NCI-H1105 (cell line): ENCODE measurements at regions not wholly inside any gene's neighbourhood (a gene's known extent, or its start where the extent isn't known, plus 50 kb on each side); places are given as distances from the start of the nearest gene placed in this dataset.
"Not testable (repeated sequence)": the region's sequence is repeated elsewhere in the genome, so short reads cannot be mapped to it uniquely, and the experiment has no call there.

Experiments
- DNase-seq: peaks from one replicate; lab custom pipeline; 2025; lab: John Stamatoyannopoulos, UW

GRCh38 chr5:130331332-130331731, 427.1 kb downstream of the CHSY3 start:
- no peak for DNase-seq

DNA sequence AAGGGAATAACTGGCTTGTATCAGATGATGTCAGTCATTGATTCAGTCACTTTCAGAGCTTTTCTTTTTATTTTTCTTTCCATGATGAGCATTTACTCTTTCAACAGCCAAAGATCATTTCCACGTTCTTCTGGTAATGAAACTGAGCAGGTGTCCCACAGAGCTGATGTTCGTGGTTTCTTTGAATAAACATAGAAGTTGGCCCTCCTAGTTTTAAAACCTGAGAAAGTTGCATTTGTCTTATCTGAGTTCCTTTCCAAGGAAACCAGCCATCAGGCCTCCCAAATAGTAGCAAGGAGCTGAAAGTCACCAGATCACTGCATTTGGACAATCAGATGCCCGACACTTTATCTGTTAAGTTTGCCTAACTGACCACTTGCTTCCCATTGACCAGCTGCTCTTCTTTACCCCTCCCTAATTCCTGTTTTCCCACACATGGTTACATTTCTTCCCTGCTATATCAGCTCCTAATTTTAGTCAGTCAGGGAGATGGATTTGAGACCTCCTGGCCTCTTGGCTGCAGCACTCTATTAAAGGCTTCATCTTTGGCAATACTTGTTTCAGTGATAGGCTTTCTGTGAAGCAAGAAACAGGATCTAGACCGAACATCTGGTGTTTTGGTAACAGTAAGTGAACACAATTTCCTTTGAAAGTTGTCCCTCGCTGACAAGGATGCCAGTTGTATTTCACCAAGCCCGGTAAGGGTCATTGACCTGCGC, 420.8 kb downstream of the CHSY3 start:
- DNase-seq: no peak

GRCh38 chr5:130323804-130324454, 419.7 kb downstream of the CHSY3 start:
- no peak for DNase-seq

- no peak for DNase-seq
Observed at GRCh38 chr5:130321931-130322330, 417.7 kb downstream of the CHSY3 start.

- DNase-seq: no peak
Observed at GRCh38 chr5:130316971-130317680, 412.9 kb downstream of the CHSY3 start.

GRCh38 chr5:130295235-130295634, 391.0 kb downstream of the CHSY3 start:
- no peak for DNase-seq

- not testable (repeated sequence) for DNase-seq
Observed at GRCh38 chr5:130294798-130295197, 390.5 kb downstream of the CHSY3 start.

DNA sequence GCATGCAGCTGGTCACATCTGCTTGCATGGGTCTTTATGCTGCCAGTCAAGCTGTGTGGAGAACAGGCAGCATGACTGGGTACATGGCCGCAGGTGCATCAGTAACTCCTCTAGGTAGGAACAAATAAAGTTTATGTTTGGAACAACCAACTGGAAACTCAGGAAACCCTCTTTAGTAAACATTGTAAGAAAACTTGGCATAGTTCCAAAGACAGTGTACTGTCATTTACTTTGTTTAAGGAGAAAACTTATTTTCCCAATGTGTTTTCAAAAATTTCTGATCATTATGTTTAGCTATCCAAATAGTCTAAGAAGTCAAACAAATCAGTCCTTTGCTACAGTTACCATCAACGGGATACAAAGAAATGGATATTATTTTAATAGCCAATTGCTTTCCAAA, 386.0 kb downstream of the CHSY3 start:
- DNase-seq: no peak

- DNase-seq: no peak
Observed at GRCh38 chr5:130289132-130290088, 385.1 kb downstream of the CHSY3 start.

DNA sequence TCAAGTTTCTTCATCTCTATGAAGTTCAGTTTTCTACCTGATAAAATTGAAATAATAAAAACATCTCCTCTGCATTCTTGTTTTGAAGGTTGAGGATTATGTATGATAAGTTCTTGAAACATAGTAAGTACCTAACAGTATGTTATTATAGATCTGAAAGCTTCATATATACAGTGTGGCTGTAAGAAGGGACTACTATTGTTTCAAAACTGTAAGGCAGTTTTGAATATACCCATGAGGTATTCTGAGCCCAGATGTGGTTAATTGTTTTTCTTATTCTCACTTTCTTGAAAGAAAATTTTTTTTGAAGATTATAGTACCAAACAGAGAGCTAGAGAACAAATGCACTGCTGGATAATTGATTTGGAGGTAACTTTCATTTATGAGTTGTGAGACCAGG, 383.2 kb downstream of the CHSY3 start:
- no peak for DNase-seq

- no peak for DNase-seq
Observed at GRCh38 chr5:130286971-130287370, 382.7 kb downstream of the CHSY3 start.

GRCh38 chr5:130282049-130282448, 377.8 kb downstream of the CHSY3 start:
- no peak for DNase-seq

GRCh38 chr5:130280528-130281217, 376.4 kb downstream of the CHSY3 start:
- DNase-seq: no peak

DNA sequence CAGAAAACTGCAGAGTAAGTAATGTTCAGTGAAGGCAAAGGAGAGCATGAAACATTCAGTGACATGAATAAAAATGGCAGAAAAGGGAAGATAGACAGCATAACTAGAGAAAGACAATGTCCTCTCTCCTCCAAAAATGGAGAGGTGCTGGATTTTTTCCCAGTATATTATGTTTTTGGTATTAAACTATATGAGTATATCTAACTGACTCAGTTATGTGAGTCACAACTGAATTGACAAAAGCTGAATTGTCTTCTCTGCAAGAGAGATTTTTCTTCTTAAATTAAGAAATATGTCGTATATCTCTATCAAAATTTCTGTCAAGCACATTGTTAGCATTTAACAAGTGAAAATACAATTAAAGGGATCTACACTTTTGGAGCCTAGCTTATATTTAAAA, 375.1 kb downstream of the CHSY3 start:
- no peak for DNase-seq

DNA sequence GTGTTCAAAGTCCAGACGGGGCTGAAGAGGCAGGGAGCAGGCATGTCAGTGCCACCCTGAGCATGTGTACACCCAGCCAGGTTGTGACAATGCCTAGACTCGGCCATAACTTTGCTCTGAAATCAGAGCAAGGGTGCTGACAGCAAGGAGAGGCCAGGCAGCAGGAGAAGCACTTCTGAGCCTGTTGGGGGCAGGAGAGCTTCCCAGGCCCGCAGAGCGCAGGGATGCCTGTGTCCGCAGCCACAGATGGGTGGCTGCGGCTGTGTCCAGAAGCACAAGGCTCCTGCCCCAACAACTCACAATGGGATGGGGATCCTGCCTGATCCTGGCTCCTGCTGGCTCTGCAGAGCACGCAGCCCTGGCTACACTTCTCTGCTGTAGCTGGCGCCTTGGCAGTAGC, 373.9 kb downstream of the CHSY3 start:
- no peak for DNase-seq

DNA sequence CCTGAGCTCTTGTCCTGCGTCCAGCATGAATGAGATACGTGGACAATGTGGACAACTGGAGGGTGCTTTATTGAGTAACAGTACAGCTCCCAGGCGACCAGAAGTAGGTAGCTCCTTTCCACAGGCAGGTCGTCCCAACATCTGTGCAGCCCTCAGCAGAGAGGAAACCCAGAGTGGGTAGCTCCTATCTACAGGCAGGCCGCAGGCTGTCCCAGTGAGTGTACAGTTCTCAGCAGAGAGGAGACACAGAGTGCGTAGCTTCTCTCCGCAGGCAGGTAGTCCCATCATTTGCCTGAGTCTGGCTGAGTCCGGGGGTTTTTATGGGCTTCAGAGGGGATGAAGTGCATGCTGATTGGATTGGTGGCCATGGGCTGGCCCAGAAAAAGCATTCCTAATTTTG, 373.3 kb downstream of the CHSY3 start:
- no peak for DNase-seq

- DNase-seq: no peak
Observed at GRCh38 chr5:130277002-130277401, 372.7 kb downstream of the CHSY3 start.

GRCh38 chr5:130272837-130273236, 368.6 kb downstream of the CHSY3 start:
- no peak for DNase-seq

GRCh38 chr5:130270786-130271185, 366.5 kb downstream of the CHSY3 start:
- DNase-seq: no peak

DNA sequence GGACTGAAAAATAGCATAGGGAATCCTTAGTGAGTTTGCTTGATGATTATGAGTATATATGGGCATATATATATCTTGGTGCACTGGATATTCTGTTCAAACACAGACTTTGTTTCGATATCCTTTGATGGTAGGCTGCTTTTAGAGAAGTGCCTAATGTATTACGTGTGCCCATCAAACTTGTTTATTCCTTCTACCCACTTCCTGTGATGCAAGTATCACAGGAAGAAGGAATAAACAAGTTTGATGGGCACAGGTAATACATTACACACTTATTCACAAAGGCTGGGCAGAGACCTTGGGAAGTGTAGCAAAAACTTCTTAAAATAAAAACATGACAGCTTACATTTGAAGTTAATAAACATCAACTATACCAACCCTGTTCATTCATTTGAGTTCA, 364.2 kb downstream of the CHSY3 start:
- DNase-seq: no peak

GRCh38 chr5:130267926-130268325, 363.7 kb downstream of the CHSY3 start:
- no peak for DNase-seq
